SH-SY5Y (cell line): ENCODE measurements at regions not wholly inside any gene's neighbourhood (a gene's known extent, or its start where the extent isn't known, plus 50 kb on each side); places are given as distances from the start of the nearest gene placed in this dataset.

Source experiments
- GATA2 ChIP-seq: IDR thresholded peaks from 2 replicates; pipeline ENCODE4 v1.6.1; 2011; ENCODE audit warnings: mild to moderate bottlenecking, low read depth, low read length
- GATA3 ChIP-seq: IDR thresholded peaks from 2 replicates; pipeline ENCODE4 v1.6.1; 2011; ENCODE audit warnings: low read depth, mild to moderate bottlenecking, low read length, moderate library complexity

- TF ChIP-seq GATA2: no peak
- no peak for TF ChIP-seq GATA3
These were observed 251.8 kb upstream of the CITED2 start for GRCh38 chr6:139625998-139626975.

- no peak for TF ChIP-seq GATA2
- no peak for TF ChIP-seq GATA3
These were observed 250.9 kb upstream of the CITED2 start for GRCh38 chr6:139625081-139625939.

DNA sequence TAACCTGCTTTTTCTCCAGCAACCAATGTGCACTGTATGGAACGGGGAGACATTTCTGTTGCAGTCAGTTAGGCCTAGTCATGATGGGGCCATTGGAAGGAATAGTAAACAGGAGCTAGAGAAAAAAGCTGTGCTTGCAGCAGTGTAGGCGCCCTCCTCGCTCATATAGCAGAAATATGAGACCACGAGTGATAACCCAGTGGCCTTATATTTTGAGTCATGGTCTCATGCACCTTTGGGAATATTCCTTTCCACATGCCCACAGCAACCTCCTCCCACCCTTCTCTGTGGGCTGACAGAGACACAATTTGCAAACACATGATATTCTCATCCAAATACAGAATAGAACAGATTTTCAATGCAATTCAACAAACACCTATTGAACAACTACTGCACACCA lies 248.9 kb upstream of the CITED2 start:
- TF ChIP-seq GATA2 (no peak), GATA3 (no peak)

DNA sequence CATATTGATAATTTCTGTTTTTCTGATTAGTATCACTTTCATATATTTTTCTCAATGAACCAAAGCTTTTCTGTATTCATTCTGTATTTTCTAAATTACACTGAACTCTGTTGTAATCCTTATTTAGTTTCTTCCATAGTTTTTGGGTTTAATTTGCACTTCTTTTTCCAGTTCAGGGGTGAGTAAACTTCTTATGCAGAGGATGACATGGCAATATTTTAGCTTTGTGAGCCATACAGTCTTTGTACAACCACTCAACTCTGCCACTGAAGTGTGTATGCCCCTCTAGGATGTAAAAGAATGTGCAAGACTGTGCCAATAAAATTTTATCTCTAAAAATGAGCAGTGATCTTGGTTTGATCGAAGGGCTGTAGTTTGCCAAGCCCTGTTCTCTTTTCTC lies 239.0 kb upstream of the CITED2 start:
- TF ChIP-seq GATA3 (no peak), GATA2 (no peak)

DNA sequence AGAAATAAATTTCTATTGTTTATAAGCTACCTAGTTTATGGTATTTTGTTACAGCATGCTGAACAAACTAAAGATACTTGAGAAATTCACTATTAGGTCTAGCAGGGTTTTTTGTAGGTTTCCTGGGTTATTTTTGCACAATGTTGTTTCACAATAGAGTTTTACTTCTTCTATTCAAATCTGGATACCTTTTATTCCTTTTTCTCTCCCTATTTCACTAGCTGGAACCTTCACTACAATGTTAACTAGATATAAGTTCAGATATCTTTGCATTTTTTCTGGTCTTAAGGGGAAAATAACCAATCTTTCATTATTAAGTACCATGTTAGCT lies 237.7 kb upstream of the CITED2 start:
- TF ChIP-seq GATA2 (no peak), GATA3 (no peak)

GRCh38 chr6:139611327-139612134 lies 237.1 kb upstream of the CITED2 start:
- no peak for TF ChIP-seq GATA3
- no peak for TF ChIP-seq GATA2

DNA sequence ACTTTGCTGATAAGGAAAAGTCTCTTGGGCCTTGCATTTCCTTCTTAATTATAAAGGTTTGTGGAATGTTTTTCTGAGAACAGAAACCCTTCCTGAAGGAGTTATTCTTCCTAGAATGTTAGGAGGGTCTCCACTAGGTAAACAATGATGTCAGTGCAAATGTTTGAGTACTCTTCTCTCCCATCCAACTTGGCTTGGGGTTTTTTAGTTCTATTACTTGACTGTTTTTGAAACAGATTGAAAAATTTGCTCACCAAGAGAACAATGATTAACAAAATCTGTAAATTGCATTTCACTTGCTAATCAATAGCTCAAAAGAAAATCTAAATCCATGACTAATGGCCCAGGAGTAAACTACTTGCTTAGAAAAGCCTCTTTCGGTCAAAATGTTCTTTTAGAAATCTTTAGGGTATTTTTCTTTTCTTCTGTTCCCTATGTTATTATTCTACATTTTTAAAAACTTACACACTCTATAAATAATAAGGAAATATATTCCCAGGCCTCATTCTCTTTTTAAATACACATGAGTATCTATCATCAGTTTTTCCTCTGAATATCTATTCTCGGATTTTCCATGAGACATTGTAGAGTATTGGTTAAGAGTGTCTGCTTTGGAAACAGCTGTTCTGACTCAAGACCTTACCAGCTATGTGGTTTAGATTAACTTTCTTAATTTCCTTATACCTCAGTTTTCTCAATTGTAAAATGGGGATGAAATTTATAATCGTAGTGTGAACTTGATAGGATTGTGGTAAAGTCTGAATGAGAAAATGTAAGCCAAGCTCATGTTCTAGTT lies 234.2 kb upstream of the CITED2 start:
- no peak for TF ChIP-seq GATA2
- no peak for TF ChIP-seq GATA3

DNA sequence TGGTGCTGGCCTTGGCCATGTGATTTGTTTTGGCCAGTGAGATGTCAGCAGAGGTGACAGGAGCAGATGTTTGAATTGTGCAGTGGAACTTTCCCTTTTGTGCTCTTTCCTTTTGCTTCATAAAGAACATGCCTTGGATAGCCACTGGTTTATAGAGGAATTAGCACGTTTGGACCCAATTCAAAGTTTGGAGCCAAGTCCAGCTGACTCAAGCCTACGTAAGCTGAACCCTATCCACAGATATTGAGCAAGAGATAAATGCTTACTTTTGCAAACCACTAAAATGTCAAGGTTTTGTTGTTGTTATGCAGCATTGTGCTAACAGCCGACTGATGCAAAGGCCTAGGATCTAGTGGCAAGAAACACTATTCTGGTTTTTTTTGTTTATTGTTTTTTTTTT lies 230.9 kb upstream of the CITED2 start:
- TF ChIP-seq GATA2: no peak
- TF ChIP-seq GATA3: no peak

GRCh38 chr6:139603581-139603980 lies 229.1 kb upstream of the CITED2 start:
- TF ChIP-seq GATA2: no peak
- no peak for TF ChIP-seq GATA3

- TF ChIP-seq GATA2 (no peak), GATA3 (no peak)
These were observed 228.1 kb upstream of the CITED2 start for GRCh38 chr6:139602577-139602976.

- TF ChIP-seq GATA2 (no peak), GATA3 (no peak)
These were observed 226.5 kb upstream of the CITED2 start for GRCh38 chr6:139600919-139601475.

DNA sequence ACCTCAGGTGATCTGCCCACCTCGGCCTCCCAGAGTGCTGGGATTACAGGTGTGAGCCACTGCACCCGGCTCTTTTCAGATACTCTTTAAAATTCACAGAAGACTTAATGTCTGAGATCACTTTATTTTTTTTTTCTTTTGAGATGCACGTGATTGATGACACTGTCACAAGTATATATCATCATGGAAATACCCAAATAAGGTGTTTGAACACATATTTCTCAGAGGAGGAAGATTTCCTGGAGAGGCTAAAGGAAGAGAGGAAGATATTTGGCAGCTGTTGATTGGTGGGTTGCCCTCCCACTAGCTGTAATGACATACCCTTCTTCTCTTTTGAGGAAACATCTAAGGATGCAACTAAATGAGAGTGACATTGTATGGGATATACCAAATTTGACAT lies 225.9 kb upstream of the CITED2 start:
- no peak for TF ChIP-seq GATA2
- TF ChIP-seq GATA3: no peak
